WTC11 (cell line): ENCODE measurements at regions not wholly inside any gene's neighbourhood (a gene's known extent, or its start where the extent isn't known, plus 50 kb on each side); places are given as distances from the start of the nearest gene placed in this dataset.

Source experiments
- ATAC-seq: fragments of 200-7000 bp; cut with Tn5 transposase; 2 replicates; pipeline ENCODE4 v1.10.0; 2021; ENCODE audit warnings: mild to moderate bottlenecking, moderate library complexity
- CTCF ChIA-PET: fragments of 300-600 bp; sonication (Branson Sonifier 250); formaldehyde crosslinking; loops from one replicate; lab custom pipeline; 2021; ENCODE audit warnings: antibody characterized with exemption; lab: Charles Lee
- POLR2A ChIA-PET: fragments of 350-600 bp; sonication (Branson Sonifier 250); formaldehyde crosslinking; loops from one replicate; lab custom pipeline; 2021; ENCODE audit warnings: antibody characterized with exemption; lab: Charles Lee
- DNase-seq: peaks from one replicate; pipeline ENCODE4 v3.0.0; 2021; ENCODE audit warnings: low spot score
- H3K27ac Mint-ChIP-seq: 2 replicates; pipeline ENCODE4 v1.8.0; 2021; ENCODE audit warnings: mixed read lengths
- H3K27me3 Mint-ChIP-seq: 2 replicates; pipeline ENCODE4 v1.8.0; 2021; ENCODE audit warnings: low read depth, mild to moderate bottlenecking, moderate library complexity, mixed read lengths
- H3K36me3 Mint-ChIP-seq: 2 replicates; pipeline ENCODE4 v1.8.0; 2021; ENCODE audit warnings: mixed read lengths
- H3K4me1 Mint-ChIP-seq: 2 replicates; pipeline ENCODE4 v1.8.0; 2022; ENCODE audit warnings: mixed read lengths
- H3K4me3 Mint-ChIP-seq: 2 replicates; pipeline ENCODE4 v1.8.0; 2021; ENCODE audit warnings: mild to moderate bottlenecking, moderate library complexity, mixed read lengths
- H3K9me3 Mint-ChIP-seq: 2 replicates; pipeline ENCODE4 v1.8.0; 2021; ENCODE audit warnings: mixed read lengths
- AR ChIP-seq: fragments of 250-450 bp; sonication (Bioruptor Pico); IDR thresholded peaks from 2 replicates; pipeline ENCODE4 v1.9.0; 2021; ENCODE audit warnings: mild to moderate bottlenecking
- ARID4B ChIP-seq: sonication (generic); formaldehyde crosslinking; IDR thresholded peaks from 2 replicates; pipeline ENCODE4 v1.8.0; 2023; ENCODE audit warnings: missing genetic modification reagents, mild to moderate bottlenecking, borderline replicate concordance
- E2F5 ChIP-seq: sonication (generic); formaldehyde crosslinking; IDR thresholded peaks from 2 replicates; pipeline ENCODE4 v1.8.1; 2022; ENCODE audit warnings: mild to moderate bottlenecking, moderate library complexity, missing genetic modification reagents
- EMX1 ChIP-seq: fragments of 250-450 bp; sonication (Bioruptor Pico); IDR thresholded peaks from 2 replicates; pipeline ENCODE4 v1.8.0; 2021; ENCODE audit warnings: mild to moderate bottlenecking
- GABPB1 ChIP-seq: sonication (generic); formaldehyde crosslinking; IDR thresholded peaks from 2 replicates; pipeline ENCODE4 v1.8.1; 2023; ENCODE audit warnings: mild to moderate bottlenecking, missing genetic modification reagents
- GRHL2 ChIP-seq: fragments of 250-450 bp; sonication (Bioruptor Pico); IDR thresholded peaks from 2 replicates; pipeline ENCODE4 v1.8.0; 2022; ENCODE audit warnings: mild to moderate bottlenecking, moderate library complexity; ENCODE audit not compliant: insufficient replicate concordance, severe bottlenecking
- IRF1 ChIP-seq: sonication (generic); formaldehyde crosslinking; IDR thresholded peaks from 2 replicates; pipeline ENCODE4 v1.8.0; 2023; ENCODE audit warnings: missing genetic modification reagents
- KAT7 ChIP-seq: sonication (generic); formaldehyde crosslinking; IDR thresholded peaks from 2 replicates; pipeline ENCODE4 v1.8.1; 2023; ENCODE audit warnings: missing genetic modification reagents, mild to moderate bottlenecking, borderline replicate concordance
- MYBL2 ChIP-seq: sonication (generic); formaldehyde crosslinking; IDR thresholded peaks from 2 replicates; pipeline ENCODE4 v1.8.1; 2023; ENCODE audit warnings: mild to moderate bottlenecking, moderate library complexity, missing genetic modification reagents
- PRDM15 ChIP-seq: sonication (generic); formaldehyde crosslinking; IDR thresholded peaks from 2 replicates; pipeline ENCODE4 v1.8.0; 2022; ENCODE audit warnings: missing genetic modification reagents
- ZBTB43 ChIP-seq: sonication (generic); formaldehyde crosslinking; IDR thresholded peaks from 2 replicates; pipeline ENCODE4 v1.8.1; 2023; ENCODE audit warnings: mild to moderate bottlenecking, missing genetic modification reagents
- ZNF423 ChIP-seq: fragments of 250-450 bp; sonication (Bioruptor Pico); IDR thresholded peaks from 2 replicates; pipeline ENCODE4 v2.1.2; 2022; ENCODE audit warnings: mild to moderate bottlenecking, moderate library complexity
- ZNF512 ChIP-seq: sonication (generic); formaldehyde crosslinking; IDR thresholded peaks from 2 replicates; pipeline ENCODE4 v1.8.1; 2022; ENCODE audit warnings: missing genetic modification reagents, borderline replicate concordance
- ZNF671 ChIP-seq: fragments of 250-450 bp; sonication (Bioruptor Pico); IDR thresholded peaks from 2 replicates; pipeline ENCODE4 v1.8.0; 2021; ENCODE audit warnings: mild to moderate bottlenecking

- H3K9me3 Mint-ChIP-seq: no peaks in the 10 kb centered on the region
- H3K4me3 Mint-ChIP-seq: no peak overlapping the region
- H3K4me1 Mint-ChIP-seq: peaks cover 15% of the 10 kb centered on the region
- CTCF ChIA-PET: interaction anchor here (0.8 to 5.7 kb wide), 4 partner anchors 27 to 490 kb away, joined by 3 to 33 read pairs (median 3); no protein-coding TSS in a partner anchor
- ATAC-seq (no peak), DNase-seq (no peak)
- POLR2A ChIA-PET: no interaction called here
- H3K27me3 Mint-ChIP-seq: peaks cover 78% of the 10 kb centered on the region
- no peak overlapping the region for H3K27ac Mint-ChIP-seq
- H3K36me3 Mint-ChIP-seq: no peaks in the 10 kb centered on the region
- TF ChIP-seq IRF1 (no peak), GRHL2 (no peak), MYBL2 (CRISPR knock-in tag) (no peak), ARID4B (no peak), ZBTB43 (CRISPR knock-in tag) (no peak), ZNF423 (CRISPR knock-in tag) (no peak), AR (CRISPR knock-in tag) (no peak), ZNF512 (CRISPR knock-in tag) (no peak), PRDM15 (CRISPR knock-in tag) (no peak), EMX1 (CRISPR knock-in tag) (no peak), GABPB1 (CRISPR knock-in tag) (no peak), ZNF671 (CRISPR knock-in tag) (no peak), E2F5 (CRISPR knock-in tag) (no peak), KAT7 (CRISPR knock-in tag) (no peak)
Observed at GRCh38 chr2:120579916-120580685, 155.6 kb upstream of the GLI2 start.
